HPDE6-E6E7 (cell line): ENCODE measurements at regions not wholly inside any gene's neighbourhood (a gene's known extent, or its start where the extent isn't known, plus 50 kb on each side); places are given as distances from the start of the nearest gene placed in this dataset.

Source experiments
- DNase-seq: peaks from one replicate; pipeline ENCODE4 v3.0.0; 2011; ENCODE audit warnings: missing footprints; ENCODE audit errors: extremely low spot score

DNA sequence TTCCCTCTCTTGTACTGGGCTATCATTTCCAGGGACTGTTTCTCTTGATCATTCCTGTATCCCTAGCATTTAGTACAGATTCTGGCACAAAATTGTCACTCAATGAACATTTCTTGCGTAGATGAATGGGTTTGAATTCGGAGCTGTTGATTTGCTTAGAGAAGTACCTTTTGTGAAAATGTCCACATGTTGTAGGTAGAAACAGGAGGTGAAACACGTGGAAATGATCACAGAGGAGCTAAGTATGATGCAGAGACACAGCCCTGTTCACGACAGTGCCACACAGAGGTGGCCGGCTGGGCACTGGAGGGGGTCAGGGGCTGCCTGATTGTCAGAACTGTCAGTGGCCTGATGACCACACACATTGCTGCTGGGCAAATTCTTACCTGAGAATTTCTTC is 196.1 kb upstream of the PRKCQ start:
- DNase-seq = no peak

- DNase-seq = no peak
These were observed 194.3 kb upstream of the PRKCQ start for GRCh38 chr10:6774406-6774805.

DNA sequence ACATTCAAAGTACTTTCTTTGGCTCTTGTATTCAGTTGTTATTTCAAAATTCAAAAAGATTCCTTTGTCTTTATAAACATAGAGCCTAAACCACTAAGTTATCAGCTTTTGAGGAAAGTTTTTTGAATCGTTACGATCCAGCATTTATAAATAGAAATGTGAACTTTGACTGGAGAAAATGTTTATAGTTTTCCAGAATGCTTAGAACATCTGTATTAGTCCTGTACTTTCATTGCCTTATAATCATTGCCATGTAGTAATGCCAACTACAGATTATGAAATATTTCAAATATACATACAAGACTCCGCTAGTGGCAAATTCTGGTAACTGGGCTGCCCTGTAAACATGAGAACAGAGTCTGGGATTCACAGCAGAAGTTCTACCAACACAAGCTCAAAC is 191.3 kb upstream of the PRKCQ start:
- DNase-seq = no peak

DNA sequence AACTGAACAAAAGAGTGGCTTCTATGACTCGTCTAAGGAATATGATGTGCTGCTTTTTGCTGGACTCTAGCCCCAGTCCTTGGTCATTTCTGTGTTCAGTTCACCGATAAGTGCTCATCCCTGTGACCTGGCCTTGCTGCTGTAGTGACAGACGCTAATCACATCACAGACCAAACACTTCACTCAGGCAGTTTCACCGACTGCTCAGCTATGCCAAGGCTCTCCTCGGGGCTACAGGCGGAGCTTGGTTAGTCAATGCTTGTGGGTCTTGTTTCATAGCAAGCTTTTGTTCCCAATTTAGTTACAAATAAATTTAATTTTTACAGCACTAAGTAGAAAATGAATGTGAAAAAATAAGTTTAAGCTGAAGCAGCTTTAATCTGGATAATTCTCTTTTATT is 190.8 kb upstream of the PRKCQ start:
- no peak for DNase-seq

GRCh38 chr10:6769704-6770417 is 189.8 kb upstream of the PRKCQ start:
- DNase-seq = no peak

DNA sequence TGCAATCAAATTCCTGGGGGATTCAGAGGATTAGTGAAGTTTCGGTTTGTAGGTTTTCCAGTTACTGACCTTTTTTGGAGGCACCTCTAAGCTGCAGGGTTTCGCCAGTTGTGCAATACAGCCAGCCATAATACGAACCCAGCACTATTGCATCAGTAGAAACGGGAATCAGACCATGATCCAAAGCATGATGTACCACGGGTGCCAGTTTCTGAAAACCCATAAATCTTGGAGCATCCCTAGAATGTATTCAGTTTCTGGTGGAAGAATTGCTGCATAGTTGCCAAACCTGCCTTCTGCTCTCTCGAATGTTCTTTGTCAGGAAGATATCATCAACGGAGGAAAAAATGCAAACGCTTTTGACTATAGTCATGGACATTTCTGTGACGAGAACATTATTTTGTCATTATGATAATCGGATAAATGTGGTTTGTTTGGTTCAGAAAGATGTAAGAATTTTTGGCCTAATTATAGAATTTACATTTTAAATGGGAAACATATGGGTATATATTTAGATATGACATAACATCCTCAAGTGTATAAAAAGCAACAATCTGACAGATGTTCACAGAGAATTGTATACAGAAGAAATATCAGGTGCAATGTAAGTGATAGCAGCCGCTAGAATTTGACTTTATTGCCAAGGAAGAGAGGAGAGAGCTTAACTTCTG is 186.2 kb upstream of the PRKCQ start:
- no peak for DNase-seq

DNA sequence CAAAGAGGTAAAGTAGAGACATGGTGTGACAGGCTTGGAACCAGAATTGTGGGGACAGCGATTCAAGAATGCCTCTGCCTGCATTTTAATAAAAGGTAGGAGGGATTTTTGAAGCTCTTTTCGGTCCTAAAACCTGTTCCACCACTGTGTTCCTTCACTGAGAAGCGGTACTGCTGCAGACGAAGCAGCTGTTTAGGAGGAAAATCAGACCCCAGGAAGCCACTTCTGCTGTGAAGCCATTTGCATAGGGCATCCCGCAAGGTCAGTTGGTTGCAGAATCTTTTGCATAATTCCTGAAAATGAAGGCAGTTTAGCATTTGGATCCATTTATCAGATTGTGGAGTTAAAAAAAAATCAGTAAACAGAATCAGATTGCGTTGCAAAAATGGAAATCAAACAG is 183.3 kb upstream of the PRKCQ start:
- DNase-seq = no peak

DNA sequence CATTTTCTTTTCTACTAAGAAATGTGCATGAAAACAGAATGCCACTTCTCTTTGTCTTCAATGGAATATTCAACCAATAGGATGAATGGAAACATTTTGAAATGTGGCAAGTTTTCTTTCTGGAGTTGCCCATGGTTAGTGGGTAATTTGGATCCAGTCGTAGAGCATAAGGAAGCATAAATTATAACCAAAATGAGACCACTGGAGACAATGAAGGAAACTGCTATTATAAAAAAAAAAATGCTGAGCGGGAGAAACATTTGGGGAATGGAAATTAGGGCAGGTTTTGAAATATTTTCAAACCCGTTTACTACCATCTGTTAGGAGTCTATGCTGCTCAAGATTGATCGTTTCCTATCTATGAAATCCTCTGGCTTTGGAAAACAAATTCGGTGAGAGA is 182.9 kb upstream of the PRKCQ start:
- no peak for DNase-seq

DNA sequence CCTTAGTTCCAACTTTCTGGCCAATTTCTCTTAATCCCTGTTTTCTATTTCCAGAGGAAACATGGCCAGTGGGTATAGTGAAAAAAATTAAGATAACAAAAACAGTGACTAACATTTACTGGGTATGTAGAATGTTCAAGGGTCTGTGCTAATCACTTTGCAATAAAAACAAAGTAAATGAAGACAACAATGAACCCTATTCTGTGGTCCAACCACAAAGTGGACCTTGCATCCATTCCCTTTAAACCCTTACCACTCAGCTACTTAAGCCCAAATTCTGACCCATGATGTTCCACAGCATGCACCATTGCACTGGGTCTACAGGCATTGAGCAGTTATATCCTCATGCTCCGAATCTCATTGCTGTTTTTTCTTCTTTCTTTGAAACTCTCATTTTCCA is 179.9 kb upstream of the PRKCQ start:
- no peak for DNase-seq

- DNase-seq = no peak
These were observed 177.1 kb upstream of the PRKCQ start for GRCh38 chr10:6757158-6757557.

- no peak for DNase-seq
These were observed 176.6 kb upstream of the PRKCQ start for GRCh38 chr10:6756716-6757115.

DNA sequence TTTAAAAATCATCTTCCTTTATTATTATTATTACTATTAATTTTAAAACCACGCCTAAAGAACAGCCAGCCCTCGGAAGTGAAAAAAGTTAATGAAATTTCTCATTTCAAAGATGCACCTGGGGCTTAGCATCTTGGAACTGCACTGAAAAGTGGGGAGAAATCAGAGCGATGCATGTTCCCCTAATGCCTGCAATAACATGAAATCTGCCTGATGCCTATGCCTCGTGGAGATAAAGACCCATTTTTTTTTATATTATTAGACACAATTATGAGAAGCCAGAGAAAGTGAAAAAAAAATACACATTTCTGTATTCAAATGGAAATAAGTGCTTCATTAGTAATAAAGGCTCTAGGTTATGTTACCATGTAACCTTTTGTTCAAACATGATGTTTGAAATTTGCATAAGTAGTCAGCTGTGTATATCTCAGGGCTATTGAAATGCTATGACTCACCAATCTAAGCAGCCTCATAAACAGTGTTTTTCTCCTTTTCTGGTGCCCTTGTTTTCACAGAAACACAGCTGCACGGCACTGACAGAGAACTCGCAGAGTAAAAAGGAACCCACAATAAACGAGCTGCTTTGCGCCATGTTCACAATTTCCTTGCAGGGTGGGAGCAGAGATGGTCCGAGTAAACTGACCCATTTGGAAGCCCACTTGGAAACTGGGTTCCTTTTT is 175.8 kb upstream of the PRKCQ start:
- DNase-seq = peak; percentile 10

DNA sequence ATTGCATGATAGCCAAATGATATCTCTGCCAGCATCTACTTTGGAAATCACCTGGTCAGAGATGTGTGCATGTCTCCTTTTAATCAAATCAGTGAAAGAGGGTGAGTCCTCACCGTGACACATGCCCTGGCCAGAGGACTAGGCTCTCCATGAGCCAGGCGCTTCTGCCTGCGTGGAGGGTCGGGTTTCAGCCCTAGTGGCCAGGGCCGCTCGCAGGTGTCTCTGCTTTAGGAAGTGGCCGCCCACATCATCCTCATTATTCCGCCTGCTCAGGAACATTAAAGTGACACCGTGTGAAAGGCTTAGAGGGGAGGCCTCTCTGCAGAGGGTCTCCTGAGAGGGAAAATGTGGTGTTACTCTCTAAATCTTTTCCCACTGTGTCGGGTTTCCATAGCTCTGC is 173.6 kb upstream of the PRKCQ start:
- no peak for DNase-seq

- no peak for DNase-seq
These were observed 171.3 kb upstream of the PRKCQ start for GRCh38 chr10:6751363-6751762.

GRCh38 chr10:6748981-6749635 is 169.0 kb upstream of the PRKCQ start:
- peak; percentile 20 for DNase-seq

GRCh38 chr10:6748029-6748428 is 168.0 kb upstream of the PRKCQ start:
- no peak for DNase-seq

GRCh38 chr10:6746782-6747181 is 166.7 kb upstream of the PRKCQ start:
- DNase-seq = no peak

DNA sequence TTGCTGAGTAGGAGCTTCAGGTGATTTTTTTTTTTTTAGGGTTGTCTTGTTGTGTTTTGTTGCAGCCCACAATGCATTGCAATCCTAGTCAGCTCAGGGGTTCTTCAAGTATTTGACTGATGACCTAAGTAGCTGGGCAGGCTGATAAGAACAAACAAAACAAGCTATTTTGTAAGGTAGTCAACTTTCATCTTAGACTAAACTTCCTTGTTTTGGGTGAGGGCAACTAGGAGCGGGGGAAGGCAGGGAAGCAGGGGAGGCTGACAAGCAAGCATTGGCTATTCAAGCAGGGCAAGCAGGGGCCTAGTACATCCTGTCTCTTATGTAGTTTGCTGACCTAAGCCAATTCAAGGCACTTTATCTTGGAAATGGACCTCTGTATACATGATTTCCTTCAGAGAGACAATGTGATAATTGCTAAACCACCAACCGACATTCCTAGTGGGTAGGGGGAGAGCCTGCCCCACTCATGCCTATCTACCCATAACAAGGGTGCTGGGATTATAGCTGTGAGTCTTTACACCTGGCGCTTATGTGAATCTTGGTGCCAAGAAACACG is 163.3 kb upstream of the PRKCQ start:
- no peak for DNase-seq

GRCh38 chr10:6741541-6741941 is 161.5 kb upstream of the PRKCQ start:
- DNase-seq = no peak

DNA sequence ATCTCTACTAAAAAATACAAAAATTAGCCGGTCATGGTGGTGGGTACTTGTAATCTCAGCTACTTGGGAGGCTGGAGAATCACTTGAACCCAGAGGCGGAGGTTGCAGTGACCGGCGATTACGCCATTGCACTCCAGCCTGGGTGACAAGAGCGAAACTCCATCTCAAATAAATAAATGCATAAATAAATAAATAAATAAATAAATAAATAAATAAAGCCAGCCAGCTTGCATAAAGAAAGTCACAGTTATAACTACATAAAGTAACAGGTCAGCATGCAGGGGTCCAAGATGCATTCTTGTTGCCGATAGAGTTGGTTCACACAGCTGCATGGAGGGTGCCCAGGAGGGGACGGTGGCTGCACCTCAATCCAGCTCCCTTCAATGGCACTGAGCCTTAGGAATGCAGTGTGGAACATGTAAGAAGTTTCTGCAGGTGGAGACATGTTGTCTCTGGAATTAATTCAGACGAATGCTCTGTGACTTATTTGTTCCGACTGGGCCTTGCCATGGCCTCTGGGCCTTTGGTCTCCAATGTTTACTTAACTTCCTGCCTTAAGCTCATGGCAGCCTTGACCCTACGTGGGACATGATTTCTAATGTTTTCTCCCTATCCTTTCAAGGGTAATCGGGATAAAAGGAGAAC is 159.6 kb upstream of the PRKCQ start:
- DNase-seq = no peak

DNA sequence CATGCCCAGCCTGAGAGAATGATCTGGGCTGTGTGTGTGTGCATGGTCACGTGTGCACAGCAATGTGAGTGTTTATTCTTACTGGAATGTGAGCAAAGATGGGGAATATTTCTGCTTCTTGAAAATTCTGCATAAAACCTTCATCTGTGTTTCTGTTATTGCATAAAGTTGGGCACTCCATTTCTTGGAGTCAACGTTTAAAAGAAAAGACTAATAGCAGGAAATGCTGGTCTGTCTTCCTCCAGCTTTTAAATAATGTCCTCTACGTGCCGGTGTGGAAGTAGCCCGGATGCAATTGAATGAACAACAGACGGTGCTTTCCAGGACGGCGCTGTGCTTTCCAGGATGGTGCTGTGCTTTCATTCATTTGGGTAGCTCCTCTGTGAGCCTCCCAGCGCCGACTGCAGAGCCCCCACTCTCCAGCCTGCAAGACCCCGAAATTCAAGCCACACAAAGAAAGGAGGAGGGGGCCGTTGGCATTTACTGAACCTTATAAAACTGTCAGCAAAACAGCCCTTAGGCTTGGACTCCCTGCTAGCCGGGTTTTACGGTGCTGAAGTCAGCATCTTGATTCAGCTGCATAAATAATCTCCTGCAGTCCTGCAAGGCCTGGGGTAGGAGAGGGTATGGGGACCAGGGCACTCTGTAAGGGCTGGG is 158.2 kb upstream of the PRKCQ start:
- DNase-seq = no peak
